GM12878 (cell line): ENCODE measurements at regions not wholly inside any gene's neighbourhood (a gene's known extent, or its start where the extent isn't known, plus 50 kb on each side); places are given as distances from the start of the nearest gene placed in this dataset.

Experiments used
- ATAC-seq: fragments of 200-7000 bp; cut with Tn5 transposase; 3 replicates; pipeline ENCODE4 v1.9.1; 2020; ENCODE audit warnings: mild to moderate bottlenecking, moderate library complexity
- BruUV-seq: library from RNA; stranded (reverse); fragments of 400-500 nt; replicated peaks from 2 replicates; lab custom pipeline; 2021; lab: Mats Ljungman, UMichigan
- CTCF ChIA-PET: fragments of 300-600 bp; sonication (Branson Sonifier 250); formaldehyde crosslinking; extraction: SDS; loops from one replicate; lab custom pipeline; 2021; ENCODE audit warnings: inconsistent platforms; lab: Yijun Ruan, JAX
- POLR2A ChIA-PET: fragments of 350-600 bp; formaldehyde crosslinking; extraction: SDS; loops from one replicate; lab custom pipeline; 2021; ENCODE audit warnings: inconsistent platforms; lab: Charles Lee
- RAD21 ChIA-PET: fragments of 300-600 bp; sonication (Branson Sonifier 250); formaldehyde crosslinking; loops from one replicate; lab custom pipeline; 2023; ENCODE audit warnings: antibody characterized with exemption; ENCODE audit not compliant: unreplicated experiment; lab: Charles Lee
- SMC1A ChIA-PET: fragments of 300-600 bp; sonication (Branson Sonifier 250); formaldehyde crosslinking; loops from one replicate; lab custom pipeline; 2023; ENCODE audit not compliant: unreplicated experiment, uncharacterized antibody; lab: Charles Lee
- DNase-seq: peaks from one replicate; pipeline ENCODE4 v3.0.0-alpha.2; 2011; ENCODE audit warnings: low read depth, low spot score
- FAIRE-seq: peaks from 3 replicates; lab custom pipeline; 2011; peaks lifted over from hg19 to GRCh38; lab: Jason Lieb, UNC
- H2AFZ ChIP-seq: 2 replicates; pipeline ENCODE4 v1.6.0; 2011; ENCODE audit warnings: low read depth, low read length, control low read depth; ENCODE audit not compliant: control insufficient read depth
- H3K27ac ChIP-seq: 2 replicates; pipeline ENCODE4 v1.5.1; 2011; ENCODE audit warnings: control low read depth; ENCODE audit not compliant: control insufficient read depth, insufficient read depth
- H3K27me3 ChIP-seq, 2 experiments: replicated peaks in 1 of 2; 2 replicates each; pipeline versions ENCODE4 v1.6.0 to v1.6.1; 2011; ENCODE audit warnings: low read length in 1 of 2; ENCODE audit not compliant: control insufficient read depth in 2 of 2, insufficient read depth in 2 of 2
- H3K36me3 ChIP-seq, 2 experiments: 2 replicates each; pipeline ENCODE4 v1.5.1; 2011; ENCODE audit warnings: low read length in 1 of 2; ENCODE audit not compliant: control insufficient read depth in 2 of 2, insufficient read depth in 2 of 2
- H3K4me1 ChIP-seq: 2 replicates; pipeline ENCODE4 v1.6.1; 2011; ENCODE audit warnings: mild to moderate bottlenecking, low read length, moderate library complexity, mixed read lengths; ENCODE audit not compliant: control insufficient read depth, insufficient read depth
- H3K4me2 ChIP-seq: 2 replicates; pipeline ENCODE4 v1.6.0; 2011; ENCODE audit warnings: control low read depth; ENCODE audit not compliant: control insufficient read depth, insufficient read depth
- H3K4me3 ChIP-seq: fragments of 200-600 bp; sonication (generic); 2 replicates; pipeline ENCODE4 v1.5.1; 2016
- H3K79me2 ChIP-seq: 2 replicates; pipeline ENCODE4 v1.6.0; 2011; ENCODE audit warnings: low read length; ENCODE audit not compliant: control insufficient read depth, insufficient read depth
- H3K9ac ChIP-seq: 2 replicates; pipeline ENCODE4 v1.8.0; 2011; ENCODE audit warnings: low read length, control low read depth, mixed read lengths; ENCODE audit not compliant: control insufficient read depth, insufficient read depth
- H3K9me3 ChIP-seq: replicated peaks from 3 replicates; pipeline ENCODE4 v1.5.1; 2011; ENCODE audit warnings: mild to moderate bottlenecking, low read length; ENCODE audit not compliant: control insufficient read depth, insufficient read depth
- H4K20me1 ChIP-seq: 2 replicates; pipeline ENCODE4 v1.6.0; 2011; ENCODE audit not compliant: control insufficient read depth, insufficient read depth
- ASH2L ChIP-seq: fragments of 300-600, 200-600 bp; sonication (generic); IDR thresholded peaks from 2 replicates; pipeline ENCODE4 v1.6.1; 2017; ENCODE audit warnings: low read depth, mild to moderate bottlenecking, borderline replicate concordance
- BRCA1 ChIP-seq: IDR thresholded peaks from 2 replicates; pipeline ENCODE4 v1.6.1; 2011; ENCODE audit warnings: low read depth, low read length, improper control_type of control experiment
- CBX3 ChIP-seq: fragments of 200-600 bp; sonication (generic); IDR thresholded peaks from 2 replicates; pipeline ENCODE4 v1.6.1; 2016; ENCODE audit warnings: low read depth, borderline replicate concordance
- CEBPB ChIP-seq, 2 experiments: fragments of 150-350 bp in 1 of 2; IDR thresholded peaks; 2 replicates each; pipeline ENCODE4 v1.6.1; 2012 to 2014; ENCODE audit warnings: low read depth in 2 of 2, low read length in 2 of 2, borderline replicate concordance in 1 of 2, inconsistent platforms in 1 of 2
- CHD4 ChIP-seq: fragments of 200-600 bp; sonication (generic); IDR thresholded peaks from 2 replicates; pipeline ENCODE4 v1.6.1; 2016; ENCODE audit warnings: mild to moderate bottlenecking
- CREM ChIP-seq: IDR thresholded peaks from 2 replicates; pipeline ENCODE4 v1.6.1; 2014; ENCODE audit warnings: antibody characterized with exemption, low read depth
- EP300 ChIP-seq, 2 experiments: fragments of 150-350 bp in 1 of 2; IDR thresholded peaks; 2 replicates each; pipeline ENCODE4 v1.6.1; 2011 to 2012; ENCODE audit warnings: low read depth in 2 of 2, low read length in 2 of 2, borderline replicate concordance in 1 of 2, improper control_type of control experiment in 1 of 2, inconsistent platforms in 1 of 2; ENCODE audit not compliant: control insufficient read depth in 1 of 2
- ETV6 ChIP-seq, 2 experiments: fragments of 450-650 bp in 1 of 2; IDR thresholded peaks in 1 of 2; conservative IDR thresholded peaks in 1 of 2; 2 replicates each; pipeline ENCODE4 v1.6.1; 2014; ENCODE audit warnings: antibody characterized with exemption in 1 of 2, borderline replicate concordance in 1 of 2, low read depth in 1 of 2, mild to moderate bottlenecking in 1 of 2, moderate library complexity in 1 of 2
- HDAC2 ChIP-seq: fragments of 200-600 bp; sonication (generic); IDR thresholded peaks from 2 replicates; pipeline ENCODE4 v1.6.1; 2017
- MTA3 ChIP-seq: IDR thresholded peaks from 2 replicates; pipeline ENCODE4 v1.6.1; 2012; ENCODE audit warnings: low read length, inconsistent platforms, borderline replicate concordance
- MXI1 ChIP-seq: fragments of 150-350 bp; IDR thresholded peaks from 2 replicates; pipeline ENCODE4 v1.6.1; 2011; ENCODE audit warnings: low read depth, mild to moderate bottlenecking, inconsistent platforms, low read length, improper control_type of control experiment
- YBX1 ChIP-seq: fragments of 450-650 bp; IDR thresholded peaks from 2 replicates; pipeline ENCODE4 v1.6.1; 2016; ENCODE audit warnings: antibody characterized with exemption
- WGBS: methylation state at CpG from one replicate; pipeline ENCODE4 v1.1.6; 2016; ENCODE audit warnings: low lambda C conversion rate; ENCODE audit not compliant: insufficient replicate concordance, insufficient coverage; ENCODE audit errors: missing lambda C conversion rate; 5-methylcytosine and 5-hydroxymethylcytosine counted together
- in situ Hi-C: fragments of 300-500 bp; cut with MboI; formaldehyde crosslinking; loops from 9 replicates; pipeline ENCODE4 v1.14.3; 2018; ENCODE audit warnings: mixed read lengths
- intact Hi-C: fragments of 100-400 bp; cut with micrococcal nuclease; formaldehyde crosslinking; loops from one replicate; pipeline ENCODE4 v1.14.2; 2022; ENCODE audit not compliant: unreplicated experiment
- TF ChIP-seq, protein P1 (sequence below): fragments of 450-650 bp; IDR thresholded peaks from 2 replicates; pipeline ENCODE4 v1.6.1; 2017; ENCODE audit warnings: low read depth, mild to moderate bottlenecking, moderate library complexity
- TF ChIP-seq, protein P2 (sequence below): fragments of 450-650 bp; IDR thresholded peaks from 2 replicates; pipeline ENCODE4 v1.6.1; 2016; ENCODE audit warnings: mild to moderate bottlenecking, moderate library complexity, borderline replicate concordance
- TF ChIP-seq, protein P3 (sequence below): fragments of 450-650 bp; IDR thresholded peaks from 2 replicates; pipeline ENCODE4 v1.6.1; 2017; ENCODE audit warnings: mild to moderate bottlenecking, low read depth, inconsistent platforms; ENCODE audit not compliant: poor library complexity, severe bottlenecking
- TF ChIP-seq, protein P4 (sequence below): fragments of 450-650 bp; IDR thresholded peaks from 2 replicates; pipeline ENCODE4 v1.6.1; 2017; ENCODE audit warnings: borderline replicate concordance

DNA sequence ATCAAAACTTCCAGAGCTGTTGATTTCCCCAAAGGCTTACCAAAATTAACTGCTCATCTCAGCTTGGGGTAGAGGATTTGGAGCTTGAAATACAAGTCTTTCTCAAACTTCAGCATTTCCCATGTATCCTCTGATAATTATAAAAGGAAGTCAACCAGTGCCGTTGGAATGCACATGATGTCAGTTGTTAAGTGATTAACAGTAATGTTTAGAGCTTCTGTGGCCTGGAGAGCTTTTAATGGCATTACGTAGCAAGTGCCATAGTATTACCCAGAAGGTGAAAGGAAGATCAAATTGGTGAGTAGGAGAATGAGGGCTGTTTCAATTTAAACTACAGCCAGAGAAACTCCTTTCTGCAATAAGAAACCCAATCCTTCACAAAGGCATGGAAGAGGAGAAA is 62.5 kb upstream of the PTPRR start:
- DNase-seq: no peak
- WGBS: 20% methylated on average over 2 of the region's 2 CpGs
- no peak overlapping the region for H3K4me2 ChIP-seq
- no peaks in the 10 kb centered on the region for H3K79me2 ChIP-seq
- intact Hi-C loops: no loop called here
- no peaks in the 10 kb centered on the region for H4K20me1 ChIP-seq
- no peaks in the 10 kb centered on the region for H3K4me1 ChIP-seq
- no peak overlapping the region for H3K9ac ChIP-seq
- in situ Hi-C loops: no loop called here
- no peak overlapping the region for H3K27ac ChIP-seq
- H3K4me3 ChIP-seq: no peak overlapping the region
- H2AFZ ChIP-seq: no peak overlapping the region
- no peak for ATAC-seq
- POLR2A ChIA-PET: no interaction called here
- H3K9me3 ChIP-seq: no peaks in the 10 kb centered on the region
- RAD21 ChIA-PET: no interaction called here
- no peaks in the 10 kb centered on the region; a peak in 1 of 4 replicates for H3K27me3 ChIP-seq
- no peaks in the 10 kb centered on the region for H3K36me3 ChIP-seq
- CTCF ChIA-PET: no interaction called here
- BruUV-seq: no TSS peak
- no peak for FAIRE-seq
- SMC1A ChIA-PET: no interaction called here
- no peak for TF ChIP-seq CBX3
- TF ChIP-seq, protein P1, sequence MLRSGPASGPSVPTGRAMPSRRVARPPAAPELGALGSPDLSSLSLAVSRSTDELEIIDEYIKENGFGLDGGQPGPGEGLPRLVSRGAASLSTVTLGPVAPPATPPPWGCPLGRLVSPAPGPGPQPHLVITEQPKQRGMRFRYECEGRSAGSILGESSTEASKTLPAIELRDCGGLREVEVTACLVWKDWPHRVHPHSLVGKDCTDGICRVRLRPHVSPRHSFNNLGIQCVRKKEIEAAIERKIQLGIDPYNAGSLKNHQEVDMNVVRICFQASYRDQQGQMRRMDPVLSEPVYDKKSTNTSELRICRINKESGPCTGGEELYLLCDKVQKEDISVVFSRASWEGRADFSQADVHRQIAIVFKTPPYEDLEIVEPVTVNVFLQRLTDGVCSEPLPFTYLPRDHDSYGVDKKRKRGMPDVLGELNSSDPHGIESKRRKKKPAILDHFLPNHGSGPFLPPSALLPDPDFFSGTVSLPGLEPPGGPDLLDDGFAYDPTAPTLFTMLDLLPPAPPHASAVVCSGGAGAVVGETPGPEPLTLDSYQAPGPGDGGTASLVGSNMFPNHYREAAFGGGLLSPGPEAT: no peak
- no peak for TF ChIP-seq HDAC2
- no peak for TF ChIP-seq CREM
- TF ChIP-seq, protein P2, sequence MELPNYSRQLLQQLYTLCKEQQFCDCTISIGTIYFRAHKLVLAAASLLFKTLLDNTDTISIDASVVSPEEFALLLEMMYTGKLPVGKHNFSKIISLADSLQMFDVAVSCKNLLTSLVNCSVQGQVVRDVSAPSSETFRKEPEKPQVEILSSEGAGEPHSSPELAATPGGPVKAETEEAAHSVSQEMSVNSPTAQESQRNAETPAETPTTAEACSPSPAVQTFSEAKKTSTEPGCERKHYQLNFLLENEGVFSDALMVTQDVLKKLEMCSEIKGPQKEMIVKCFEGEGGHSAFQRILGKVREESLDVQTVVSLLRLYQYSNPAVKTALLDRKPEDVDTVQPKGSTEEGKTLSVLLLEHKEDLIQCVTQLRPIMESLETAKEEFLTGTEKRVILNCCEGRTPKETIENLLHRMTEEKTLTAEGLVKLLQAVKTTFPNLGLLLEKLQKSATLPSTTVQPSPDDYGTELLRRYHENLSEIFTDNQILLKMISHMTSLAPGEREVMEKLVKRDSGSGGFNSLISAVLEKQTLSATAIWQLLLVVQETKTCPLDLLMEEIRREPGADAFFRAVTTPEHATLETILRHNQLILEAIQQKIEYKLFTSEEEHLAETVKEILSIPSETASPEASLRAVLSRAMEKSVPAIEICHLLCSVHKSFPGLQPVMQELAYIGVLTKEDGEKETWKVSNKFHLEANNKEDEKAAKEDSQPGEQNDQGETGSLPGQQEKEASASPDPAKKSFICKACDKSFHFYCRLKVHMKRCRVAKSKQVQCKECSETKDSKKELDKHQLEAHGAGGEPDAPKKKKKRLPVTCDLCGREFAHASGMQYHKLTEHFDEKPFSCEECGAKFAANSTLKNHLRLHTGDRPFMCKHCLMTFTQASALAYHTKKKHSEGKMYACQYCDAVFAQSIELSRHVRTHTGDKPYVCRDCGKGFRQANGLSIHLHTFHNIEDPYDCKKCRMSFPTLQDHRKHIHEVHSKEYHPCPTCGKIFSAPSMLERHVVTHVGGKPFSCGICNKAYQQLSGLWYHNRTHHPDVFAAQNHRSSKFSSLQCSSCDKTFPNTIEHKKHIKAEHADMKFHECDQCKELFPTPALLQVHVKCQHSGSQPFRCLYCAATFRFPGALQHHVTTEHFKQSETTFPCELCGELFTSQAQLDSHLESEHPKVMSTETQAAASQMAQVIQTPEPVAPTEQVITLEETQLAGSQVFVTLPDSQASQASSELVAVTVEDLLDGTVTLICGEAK: no peak
- no peak for TF ChIP-seq BRCA1
- TF ChIP-seq, protein P3, sequence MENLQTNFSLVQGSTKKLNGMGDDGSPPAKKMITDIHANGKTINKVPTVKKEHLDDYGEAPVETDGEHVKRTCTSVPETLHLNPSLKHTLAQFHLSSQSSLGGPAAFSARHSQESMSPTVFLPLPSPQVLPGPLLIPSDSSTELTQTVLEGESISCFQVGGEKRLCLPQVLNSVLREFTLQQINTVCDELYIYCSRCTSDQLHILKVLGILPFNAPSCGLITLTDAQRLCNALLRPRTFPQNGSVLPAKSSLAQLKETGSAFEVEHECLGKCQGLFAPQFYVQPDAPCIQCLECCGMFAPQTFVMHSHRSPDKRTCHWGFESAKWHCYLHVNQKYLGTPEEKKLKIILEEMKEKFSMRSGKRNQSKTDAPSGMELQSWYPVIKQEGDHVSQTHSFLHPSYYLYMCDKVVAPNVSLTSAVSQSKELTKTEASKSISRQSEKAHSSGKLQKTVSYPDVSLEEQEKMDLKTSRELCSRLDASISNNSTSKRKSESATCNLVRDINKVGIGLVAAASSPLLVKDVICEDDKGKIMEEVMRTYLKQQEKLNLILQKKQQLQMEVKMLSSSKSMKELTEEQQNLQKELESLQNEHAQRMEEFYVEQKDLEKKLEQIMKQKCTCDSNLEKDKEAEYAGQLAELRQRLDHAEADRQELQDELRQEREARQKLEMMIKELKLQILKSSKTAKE: no peak
- TF ChIP-seq EP300 (IDR thresholded peaks at IDR 0.05; ENCODE audit: borderline replicate concordance in 1 of 2, control insufficient read depth in 1 of 2, low read depth in 2 of 2, low read length in 2 of 2): no peak
- TF ChIP-seq MXI1: no peak
- no peak for TF ChIP-seq CEBPB (IDR thresholded peaks at IDR 0.05; ENCODE audit: borderline replicate concordance in 1 of 2, low read depth in 2 of 2, low read length in 2 of 2)
- TF ChIP-seq YBX1: no peak
- TF ChIP-seq CHD4: no peak
- TF ChIP-seq, protein P4, sequence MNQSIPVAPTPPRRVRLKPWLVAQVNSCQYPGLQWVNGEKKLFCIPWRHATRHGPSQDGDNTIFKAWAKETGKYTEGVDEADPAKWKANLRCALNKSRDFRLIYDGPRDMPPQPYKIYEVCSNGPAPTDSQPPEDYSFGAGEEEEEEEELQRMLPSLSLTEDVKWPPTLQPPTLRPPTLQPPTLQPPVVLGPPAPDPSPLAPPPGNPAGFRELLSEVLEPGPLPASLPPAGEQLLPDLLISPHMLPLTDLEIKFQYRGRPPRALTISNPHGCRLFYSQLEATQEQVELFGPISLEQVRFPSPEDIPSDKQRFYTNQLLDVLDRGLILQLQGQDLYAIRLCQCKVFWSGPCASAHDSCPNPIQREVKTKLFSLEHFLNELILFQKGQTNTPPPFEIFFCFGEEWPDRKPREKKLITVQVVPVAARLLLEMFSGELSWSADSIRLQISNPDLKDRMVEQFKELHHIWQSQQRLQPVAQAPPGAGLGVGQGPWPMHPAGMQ: no peak
- no peak for TF ChIP-seq ASH2L
- TF ChIP-seq MTA3: no peak
- TF ChIP-seq ETV6 (conservative IDR thresholded peaks at IDR 0.05 in 1 of 2, IDR thresholded peaks at IDR 0.05 in 1 of 2; ENCODE audit: borderline replicate concordance in 1 of 2, low read depth in 1 of 2): no peak
